Erythroblast (primary cell): ENCODE measurements at regions not wholly inside any gene's neighbourhood (a gene's known extent, or its start where the extent isn't known, plus 50 kb on each side); places are given as distances from the start of the nearest gene placed in this dataset.

Source experiments
- GATA1 ChIP-seq: IDR thresholded peaks from 2 replicates; pipeline ENCODE4 v1.6.1; 2011; ENCODE audit warnings: low read depth, mild to moderate bottlenecking, control low read depth, low read length, moderate library complexity
- POLR2A ChIP-seq: IDR thresholded peaks from 2 replicates; pipeline ENCODE4 v1.6.1; 2011; ENCODE audit warnings: mild to moderate bottlenecking, low read length

- TF ChIP-seq POLR2A, result no peak
- no peak for TF ChIP-seq GATA1
These were observed 281.4 kb upstream of the ZNF804A start for GRCh38 chr2:184316921-184317320.
